ENCODE measurements at regions not wholly inside any gene's neighbourhood (a gene's known extent, or its start where the extent isn't known, plus 50 kb on each side); places are given as distances from the start of the nearest gene placed in this dataset.

GRCh38 chr7:20466543-20467021 lies 135.9 kb downstream of the ITGB8 start:
- WGBS, 2 experiments (ENCODE audit: insufficient coverage in 1 of 2, insufficient read length in 1 of 2): 80% methylated on average over 1 of the region's 1 CpG; no CpG with 5 or more reads in 1 of the 2 experiments
- Mint-ChIP-seq H3K4me3 (no peak overlapping the region), H3K27ac (no peak overlapping the region), H3K27me3 (ENCODE audit: insufficient read depth) (no peaks in the 10 kb centered on the region), H3K9me3 (no peaks in the 10 kb centered on the region), H3K36me3 (ENCODE audit: low read depth) (no peaks in the 10 kb centered on the region), H3K4me1 (no peaks in the 10 kb centered on the region)
- Histone ChIP-seq H3K4me1 (ENCODE audit: control insufficient read depth, insufficient read depth, low read length) (no peaks in the 10 kb centered on the region), H3K36me3 (ENCODE audit: control insufficient read depth, insufficient read depth, low read length) (no peaks in the 10 kb centered on the region), H3K4me3 (ENCODE audit: low read length) (no peak overlapping the region), H3K9me3 (ENCODE audit: control insufficient read depth, low read length) (no peaks in the 10 kb centered on the region), H3K27ac (ENCODE audit: low read depth, low read length) (no peak overlapping the region), H3K27me3 (ENCODE audit: control insufficient read depth, insufficient read depth, low read length, poor library complexity, severe bottlenecking) (no peaks in the 10 kb centered on the region), H3K9ac (ENCODE audit: extremely low read depth, low read length, poor library complexity, severe bottlenecking) (no peak overlapping the region)
- no peak for DNase-seq
- no peak for TF ChIP-seq CTCF (conservative IDR thresholded peaks at IDR 0.05)

- no peaks in the 10 kb centered on the region for H3K9me3 ChIP-seq (ENCODE audit: control insufficient read depth, low read length)
- no peak for TF ChIP-seq CTCF (conservative IDR thresholded peaks at IDR 0.05)
- no peaks in the 10 kb centered on the region for H3K4me1 Mint-ChIP-seq
- no peaks in the 10 kb centered on the region for H3K27me3 Mint-ChIP-seq (ENCODE audit: insufficient read depth)
- WGBS, 2 experiments (ENCODE audit: insufficient coverage in 1 of 2, insufficient read length in 1 of 2): no CpG with 5 or more reads among the region's 1 CpG
- no peak overlapping the region for H3K27ac Mint-ChIP-seq
- H3K4me3 ChIP-seq (ENCODE audit: low read length): no peak overlapping the region
- H3K9me3 Mint-ChIP-seq: no peaks in the 10 kb centered on the region
- no peak overlapping the region for H3K9ac ChIP-seq (ENCODE audit: extremely low read depth, low read length, poor library complexity, severe bottlenecking)
- no peaks in the 10 kb centered on the region for H3K4me1 ChIP-seq (ENCODE audit: control insufficient read depth, insufficient read depth, low read length)
- no peaks in the 10 kb centered on the region for H3K36me3 Mint-ChIP-seq (ENCODE audit: low read depth)
- no peak overlapping the region for H3K27ac ChIP-seq (ENCODE audit: low read depth, low read length)
- no peaks in the 10 kb centered on the region for H3K27me3 ChIP-seq (ENCODE audit: control insufficient read depth, insufficient read depth, low read length, poor library complexity, severe bottlenecking)
- no peaks in the 10 kb centered on the region for H3K36me3 ChIP-seq (ENCODE audit: control insufficient read depth, insufficient read depth, low read length)
- no peak overlapping the region for H3K4me3 Mint-ChIP-seq
- DNase-seq: no peak
Measured at GRCh38 chr7:20470082-20470481, 139.4 kb downstream of the ITGB8 start.

GRCh38 chr7:20470726-20471125 lies 140.0 kb downstream of the ITGB8 start:
- 90% methylated on average over 1 of the region's 1 CpG; no CpG with 5 or more reads in 1 of the 2 experiments for WGBS, 2 experiments (ENCODE audit: insufficient coverage in 1 of 2, insufficient read length in 1 of 2)
- Mint-ChIP-seq H3K4me3 (no peak overlapping the region), H3K27me3 (ENCODE audit: insufficient read depth) (no peaks in the 10 kb centered on the region), H3K27ac (no peak overlapping the region), H3K9me3 (no peaks in the 10 kb centered on the region), H3K36me3 (ENCODE audit: low read depth) (no peaks in the 10 kb centered on the region), H3K4me1 (no peaks in the 10 kb centered on the region)
- Histone ChIP-seq H3K9ac (ENCODE audit: extremely low read depth, low read length, poor library complexity, severe bottlenecking) (no peak overlapping the region), H3K27me3 (ENCODE audit: control insufficient read depth, insufficient read depth, low read length, poor library complexity, severe bottlenecking) (no peaks in the 10 kb centered on the region), H3K27ac (ENCODE audit: low read depth, low read length) (no peak overlapping the region), H3K4me3 (ENCODE audit: low read length) (no peak overlapping the region), H3K36me3 (ENCODE audit: control insufficient read depth, insufficient read depth, low read length) (no peaks in the 10 kb centered on the region), H3K4me1 (ENCODE audit: control insufficient read depth, insufficient read depth, low read length) (no peaks in the 10 kb centered on the region), H3K9me3 (ENCODE audit: control insufficient read depth, low read length) (no peaks in the 10 kb centered on the region)
- no peak for DNase-seq
- TF ChIP-seq CTCF (conservative IDR thresholded peaks at IDR 0.05): no peak

Data from endodermal cell (in vitro differentiated cells).